Subcutaneous abdominal adipose tissue (tissue), 5 donors: ENCODE measurements at regions not wholly inside any gene's neighbourhood (a gene's known extent, or its start where the extent isn't known, plus 50 kb on each side); places are given as distances from the start of the nearest gene placed in this dataset.
"Not testable (repeated sequence)": the region's sequence is repeated elsewhere in the genome, so short reads cannot be mapped to it uniquely, and the experiment has no call there.

Experiments used
- H3K27ac ChIP-seq: one replicate; pipeline ENCODE4 v1.7.0; 2013; ENCODE audit warnings: low read depth, mild to moderate bottlenecking, inconsistent platforms, low read length, moderate library complexity
- H3K27me3 ChIP-seq, 5 donors: one replicate each; pipeline ENCODE4 v1.7.0; 2013; ENCODE audit warnings: low read length in 5 of 5, inconsistent platforms in 1 of 5; ENCODE audit not compliant: control insufficient read depth in 5 of 5, insufficient read depth in 4 of 5
- H3K36me3 ChIP-seq, 5 donors: one replicate each; pipeline ENCODE4 v1.7.0; 2013; ENCODE audit warnings: low read length in 5 of 5; ENCODE audit not compliant: control insufficient read depth in 5 of 5, insufficient read depth in 5 of 5
- H3K4me1 ChIP-seq, 5 donors: one replicate each; pipeline ENCODE4 v1.7.0; 2013; ENCODE audit warnings: low read length in 5 of 5, mild to moderate bottlenecking in 3 of 5, moderate library complexity in 1 of 5; ENCODE audit not compliant: control insufficient read depth in 5 of 5, insufficient read depth in 5 of 5
- H3K4me3 ChIP-seq, 5 donors: one replicate each; pipeline ENCODE4 v1.7.0; 2013; ENCODE audit warnings: low read length in 5 of 5, low read depth in 1 of 5
- H3K9ac ChIP-seq, 5 donors: one replicate each; pipeline ENCODE4 v1.7.0; 2013; ENCODE audit warnings: low read length in 5 of 5, mild to moderate bottlenecking in 4 of 5, moderate library complexity in 3 of 5
- H3K9me3 ChIP-seq, 5 donors: one replicate each; pipeline ENCODE4 v1.7.0; 2013; ENCODE audit warnings: low read length in 5 of 5; ENCODE audit not compliant: control insufficient read depth in 5 of 5
- donor health status: healthy.
- donor health status: healthy.
- donor health status: healthy.
- donor health status: healthy.
- donor health status: healthy.

DNA sequence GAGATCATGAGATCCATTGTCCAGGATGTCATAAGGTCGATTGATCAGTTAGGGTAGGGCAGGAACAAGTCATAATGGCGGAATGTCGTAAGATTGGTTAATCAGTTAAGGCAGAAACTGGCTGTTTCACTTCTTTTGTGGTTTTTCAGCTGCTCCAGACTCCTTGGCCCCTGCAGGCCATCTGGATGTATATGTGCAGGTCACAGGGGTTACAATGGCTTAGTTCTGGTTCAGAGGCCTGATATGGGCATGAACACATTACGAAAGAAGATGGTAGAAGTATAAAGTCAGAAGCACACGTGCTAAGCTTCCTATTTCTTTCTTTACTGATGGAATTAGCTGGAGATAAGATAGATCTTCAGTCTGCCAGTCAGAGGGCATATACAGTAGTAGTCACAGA is 315.4 kb upstream of the LRRC3B start:
- no peak overlapping the region for H3K9ac ChIP-seq
- no peak overlapping the region for H3K4me3 ChIP-seq
- no peaks in the 10 kb centered on the region for H3K27me3 ChIP-seq
- peaks cover 0 to 17% (median 3%) of the 10 kb centered on the region in 5 donors for H3K9me3 ChIP-seq
- H3K36me3 ChIP-seq = no peaks in the 10 kb centered on the region
- H3K4me1 ChIP-seq = no peaks in the 10 kb centered on the region
- no peak overlapping the region for H3K27ac ChIP-seq

DNA sequence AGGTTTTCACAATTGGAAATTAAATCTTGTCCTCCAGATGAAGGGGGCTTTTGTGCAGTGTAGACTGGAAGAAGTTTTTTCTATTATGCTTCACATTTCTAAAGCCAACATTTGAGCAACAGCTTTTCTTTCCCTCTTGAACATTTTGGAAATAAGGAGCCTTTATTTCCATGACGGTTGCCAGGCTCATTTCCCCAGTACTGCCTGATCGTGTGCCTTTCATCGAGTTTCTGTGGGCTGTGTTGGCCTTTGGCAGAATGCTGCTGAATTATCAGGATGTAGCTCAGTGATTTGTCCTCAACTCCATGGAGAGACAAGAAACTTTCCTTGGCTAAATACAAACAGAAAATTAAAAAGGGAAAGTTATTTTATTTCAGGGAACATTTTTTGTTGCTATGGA is 314.8 kb upstream of the LRRC3B start:
- H3K9me3 ChIP-seq = peaks cover 0 to 17% (median 3%) of the 10 kb centered on the region in 5 donors
- H3K9ac ChIP-seq = no peak overlapping the region
- no peaks in the 10 kb centered on the region for H3K4me1 ChIP-seq
- H3K27me3 ChIP-seq = no peaks in the 10 kb centered on the region
- no peak overlapping the region for H3K4me3 ChIP-seq
- H3K36me3 ChIP-seq = no peaks in the 10 kb centered on the region
- H3K27ac ChIP-seq = no peak overlapping the region

DNA sequence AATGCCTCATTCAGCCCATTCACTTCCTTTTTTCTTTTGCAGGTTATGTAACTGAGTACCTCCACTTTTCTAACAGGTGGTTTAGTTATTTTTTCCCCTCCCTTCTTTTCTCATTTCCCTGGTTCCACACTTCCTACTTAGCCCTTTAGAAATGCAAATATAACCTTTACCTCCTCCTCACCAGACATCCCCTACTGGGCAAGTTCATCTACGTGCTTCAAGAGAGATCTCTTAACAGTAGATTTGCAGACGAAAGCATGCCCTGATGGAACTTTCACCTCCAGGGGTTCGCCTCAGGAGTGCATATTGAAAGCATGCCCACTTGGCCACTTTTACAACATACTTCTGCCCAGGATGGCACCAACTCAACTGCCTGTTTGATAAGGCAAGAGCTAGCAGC is 314.1 kb upstream of the LRRC3B start:
- H3K27ac ChIP-seq = no peak overlapping the region

GRCh38 chr3:26309536-26309935 is 313.0 kb upstream of the LRRC3B start:
- not testable (repeated sequence) for H3K27ac ChIP-seq, H3K27me3 ChIP-seq, H3K9ac ChIP-seq, H3K4me3 ChIP-seq, H3K4me1 ChIP-seq, H3K36me3 ChIP-seq
- peaks cover 0 to 15% (median 3%) of the 10 kb centered on the region in 5 donors for H3K9me3 ChIP-seq

More for the DNA sequence above, 314.1 kb upstream of the LRRC3B start:
- Histone ChIP-seq H3K9me3 (peaks cover 0 to 15% (median 3%) of the 10 kb centered on the region in 5 donors), H3K27me3 (no peaks in the 10 kb centered on the region), H3K4me1 (no peaks in the 10 kb centered on the region), H3K9ac (no peak overlapping the region), H3K36me3 (no peaks in the 10 kb centered on the region), H3K4me3 (no peak overlapping the region)

GRCh38 chr3:26312816-26313215 is 309.8 kb upstream of the LRRC3B start:
- Histone ChIP-seq H3K4me1 (no peaks in the 10 kb centered on the region), H3K27ac (no peak overlapping the region), H3K9ac (no peak overlapping the region), H3K27me3 (no peaks in the 10 kb centered on the region), H3K9me3 (peaks cover 0 to 24% (median 8%) of the 10 kb centered on the region in 5 donors), H3K4me3 (no peak overlapping the region), H3K36me3 (no peaks in the 10 kb centered on the region)

GRCh38 chr3:26316472-26316871 is 306.1 kb upstream of the LRRC3B start:
- no peak overlapping the region for H3K4me3 ChIP-seq
- no peaks in the 10 kb centered on the region for H3K27me3 ChIP-seq
- H3K4me1 ChIP-seq = no peaks in the 10 kb centered on the region
- H3K9ac ChIP-seq = no peak overlapping the region
- no peak overlapping the region for H3K27ac ChIP-seq
- no peaks in the 10 kb centered on the region for H3K36me3 ChIP-seq
- peaks cover 2 to 13% (median 7%) of the 10 kb centered on the region in 5 donors for H3K9me3 ChIP-seq

- H3K27ac ChIP-seq, H3K4me1 ChIP-seq, H3K27me3 ChIP-seq, H3K36me3 ChIP-seq, H3K9ac ChIP-seq, H3K4me3 ChIP-seq: not testable (repeated sequence)
- H3K9me3 ChIP-seq = peaks cover 0 to 11% (median 6%) of the 10 kb centered on the region in 5 donors
Observed at GRCh38 chr3:26323741-26324140, 298.8 kb upstream of the LRRC3B start.

DNA sequence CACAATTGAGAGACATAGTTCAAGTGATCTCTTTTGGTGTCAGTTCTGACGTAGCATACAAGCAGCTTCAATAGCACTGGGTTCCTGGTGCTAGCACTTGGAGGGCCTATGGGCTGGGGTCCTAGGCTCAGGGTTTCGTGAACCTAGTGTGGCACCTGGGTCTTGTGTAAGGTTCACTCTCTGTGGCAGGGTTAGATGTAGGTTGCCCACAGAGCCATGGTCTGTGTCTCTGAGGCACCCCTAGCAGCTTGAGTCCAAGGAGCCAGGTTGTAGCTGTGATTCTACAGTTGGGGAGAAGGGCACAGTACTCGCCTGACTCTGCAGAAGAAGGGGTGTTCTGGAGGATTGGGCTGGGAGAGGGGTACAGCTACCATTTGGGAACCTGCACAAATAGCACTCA is 282.6 kb upstream of the LRRC3B start:
- H3K36me3 ChIP-seq = no peaks in the 10 kb centered on the region
- H3K4me3 ChIP-seq = no peak overlapping the region
- no peak overlapping the region for H3K9ac ChIP-seq

DNA sequence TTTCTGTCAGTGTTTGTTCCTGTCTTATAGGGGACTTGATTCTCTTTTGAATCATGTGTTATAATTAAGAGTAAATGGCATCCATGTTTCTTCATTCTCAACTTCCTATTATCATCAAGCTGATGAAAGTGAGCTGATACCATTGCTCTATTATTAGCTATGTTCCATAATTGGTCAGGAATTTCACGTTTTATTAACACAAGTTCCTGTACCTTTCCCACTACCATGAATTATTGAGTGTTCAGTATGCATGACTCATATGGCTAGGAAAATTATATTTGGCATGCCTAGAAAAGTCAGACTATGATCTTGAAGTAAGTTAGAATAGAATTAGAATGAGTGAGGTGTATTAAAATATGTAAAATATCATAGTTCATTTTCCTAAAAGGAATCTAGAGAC is 278.9 kb upstream of the LRRC3B start:
- Histone ChIP-seq H3K9me3 (peaks cover 0 to 17% (median 6%) of the 10 kb centered on the region in 5 donors), H3K4me1 (no peaks in the 10 kb centered on the region), H3K4me3 (no peak overlapping the region), H3K27me3 (no peaks in the 10 kb centered on the region), H3K36me3 (no peaks in the 10 kb centered on the region), H3K27ac (no peak overlapping the region), H3K9ac (no peak overlapping the region)

More for the DNA sequence above, 282.6 kb upstream of the LRRC3B start:
- Histone ChIP-seq H3K9me3 (peaks cover 0 to 10% (median 0%) of the 10 kb centered on the region in 5 donors), H3K4me1 (no peaks in the 10 kb centered on the region), H3K27me3 (no peaks in the 10 kb centered on the region), H3K27ac (no peak overlapping the region)

- no peaks in the 10 kb centered on the region for H3K4me1 ChIP-seq
Observed at GRCh38 chr3:26345613-26346012, 277.0 kb upstream of the LRRC3B start.

GRCh38 chr3:26346497-26346896 is 276.1 kb upstream of the LRRC3B start:
- H3K36me3 ChIP-seq = no peaks in the 10 kb centered on the region
- no peak overlapping the region for H3K27ac ChIP-seq
- H3K4me1 ChIP-seq = no peaks in the 10 kb centered on the region
- H3K27me3 ChIP-seq = no peaks in the 10 kb centered on the region
- H3K9ac ChIP-seq = no peak overlapping the region
- peaks cover 0 to 17% (median 5%) of the 10 kb centered on the region in 5 donors for H3K9me3 ChIP-seq
- no peak overlapping the region for H3K4me3 ChIP-seq

More at GRCh38 chr3:26345613-26346012, 277.0 kb upstream of the LRRC3B start:
- H3K9ac ChIP-seq = no peak overlapping the region
- no peaks in the 10 kb centered on the region for H3K27me3 ChIP-seq
- no peaks in the 10 kb centered on the region for H3K36me3 ChIP-seq
- peaks cover 0 to 15% (median 6%) of the 10 kb centered on the region in 5 donors for H3K9me3 ChIP-seq
- no peak overlapping the region for H3K27ac ChIP-seq
- H3K4me3 ChIP-seq = no peak overlapping the region
